Stimulated activated naive B cell treated with anti-CD40 and anti-IgM and Interleukin-4, amounts not matched to agents 10 μg/mL and 1 μg/mL and 100 μg/mL, for 72 hours (primary cell): ENCODE measurements at regions not wholly inside any gene's neighbourhood (a gene's known extent, or its start where the extent isn't known, plus 50 kb on each side); places are given as distances from the start of the nearest gene placed in this dataset.
"Not testable (repeated sequence)": the region's sequence is repeated elsewhere in the genome, so short reads cannot be mapped to it uniquely, and the experiment has no call there.

ENCODE experiments used
- ATAC-seq, 2 donors: fragments of 150-1000 bp; cut with Tn5 transposase; replicated peaks; 2 replicates each; pipeline ENCODE4 v1.10.0; 2021; ENCODE audit warnings: moderate library complexity in 1 of 2
- DNase-seq: peaks from one replicate; pipeline ENCODE4 v3.0.0; 2021
- H3K27ac Mint-ChIP-seq: one replicate; pipeline ENCODE4 v1.8.0; 2022; ENCODE audit warnings: mild to moderate bottlenecking, mixed read lengths
- H3K27me3 Mint-ChIP-seq, 2 donors: one replicate each; pipeline ENCODE4 v1.8.0; 2022; ENCODE audit warnings: mixed read lengths in 2 of 2
- H3K36me3 Mint-ChIP-seq, 2 donors: one replicate each; pipeline ENCODE4 v1.8.0; 2022; ENCODE audit warnings: mixed read lengths in 2 of 2, mild to moderate bottlenecking in 1 of 2
- H3K4me1 Mint-ChIP-seq, 2 donors: one replicate each; pipeline ENCODE4 v1.8.0; 2022; ENCODE audit warnings: mixed read lengths in 2 of 2, mild to moderate bottlenecking in 1 of 2
- H3K4me3 Mint-ChIP-seq, 2 donors: one replicate each; pipeline ENCODE4 v1.8.0; 2022; ENCODE audit warnings: mild to moderate bottlenecking in 2 of 2, mixed read lengths in 2 of 2, moderate library complexity in 1 of 2
- H3K9me3 Mint-ChIP-seq, 2 donors: one replicate each; pipeline ENCODE4 v1.8.0; 2022; ENCODE audit warnings: mixed read lengths in 2 of 2, mild to moderate bottlenecking in 1 of 2

DNA sequence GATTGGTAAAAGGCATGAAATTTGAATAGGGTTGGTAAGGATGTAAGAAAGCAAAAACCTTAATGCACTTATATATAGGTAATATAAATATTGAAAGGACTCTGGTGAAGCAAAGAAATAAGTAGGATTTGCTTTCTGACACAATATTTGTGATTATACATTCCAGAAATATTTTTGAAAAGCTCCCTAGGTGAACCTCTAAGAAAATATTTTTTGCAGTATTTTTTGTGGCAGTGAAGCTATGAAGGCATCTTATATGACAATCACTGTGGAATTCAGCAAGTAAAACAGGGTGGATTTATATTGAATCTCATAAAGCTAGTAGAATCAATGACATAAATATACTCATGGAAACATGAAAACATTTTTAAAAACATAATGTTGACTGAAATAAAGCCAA is 119.6 kb upstream of the EPHA3 start:
- Mint-ChIP-seq H3K4me3 (no peak overlapping the region), H3K27ac (no peak overlapping the region), H3K27me3 (no peaks in the 10 kb centered on the region), H3K36me3 (no peaks in the 10 kb centered on the region), H3K4me1 (no peaks in the 10 kb centered on the region), H3K9me3 (no peaks in the 10 kb centered on the region)
- ATAC-seq: no peak
- DNase-seq: no peak

DNA sequence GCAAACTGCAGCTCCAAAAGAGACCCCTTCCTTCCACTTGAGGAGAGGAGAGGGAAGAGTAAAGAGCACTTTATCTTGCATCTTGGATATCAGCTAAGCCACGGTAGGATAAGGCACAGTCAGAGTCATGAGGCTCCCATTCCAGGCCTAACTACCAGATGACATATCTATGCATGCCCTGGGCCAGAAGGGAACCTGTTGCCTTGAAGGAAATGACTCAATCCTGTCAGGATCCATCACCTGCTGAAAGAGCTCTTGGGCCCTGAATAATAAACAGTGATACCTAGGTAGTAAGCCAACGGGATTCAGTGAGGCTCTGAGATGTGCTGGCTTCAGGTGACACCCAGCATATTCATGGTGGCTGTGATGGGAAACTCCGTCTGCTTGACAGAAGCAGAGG is 118.5 kb upstream of the EPHA3 start:
- DNase-seq (no peak), ATAC-seq (no peak)
- Mint-ChIP-seq H3K9me3 (no peaks in the 10 kb centered on the region), H3K27me3 (no peaks in the 10 kb centered on the region), H3K4me3 (no peak overlapping the region), H3K4me1 (no peaks in the 10 kb centered on the region), H3K36me3 (no peaks in the 10 kb centered on the region), H3K27ac (no peak overlapping the region)

DNA sequence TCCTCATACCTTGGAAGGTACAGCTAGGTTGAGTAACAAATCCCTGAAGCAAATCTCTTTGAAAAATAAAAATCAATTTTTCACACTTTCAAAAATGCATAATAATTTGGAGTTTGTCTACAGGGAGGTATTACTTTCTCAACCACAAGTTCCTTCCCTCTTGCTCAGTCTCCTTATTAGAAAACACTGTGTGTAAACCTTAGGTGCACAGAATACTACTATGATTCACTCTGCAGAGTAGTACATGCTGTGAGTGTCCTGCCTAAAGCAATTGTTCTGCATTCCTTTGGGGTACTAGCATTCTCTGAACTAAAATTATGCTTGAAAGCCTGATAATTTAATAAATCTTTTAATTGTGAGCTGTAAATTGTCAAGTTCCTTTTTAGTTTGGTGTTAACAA is 115.9 kb upstream of the EPHA3 start:
- no peak overlapping the region for H3K4me3 Mint-ChIP-seq
- no peaks in the 10 kb centered on the region for H3K27me3 Mint-ChIP-seq
- H3K27ac Mint-ChIP-seq: no peak overlapping the region
- DNase-seq: no peak
- H3K4me1 Mint-ChIP-seq: no peaks in the 10 kb centered on the region
- H3K9me3 Mint-ChIP-seq: no peaks in the 10 kb centered on the region
- no peak for ATAC-seq
- H3K36me3 Mint-ChIP-seq: no peaks in the 10 kb centered on the region

DNA sequence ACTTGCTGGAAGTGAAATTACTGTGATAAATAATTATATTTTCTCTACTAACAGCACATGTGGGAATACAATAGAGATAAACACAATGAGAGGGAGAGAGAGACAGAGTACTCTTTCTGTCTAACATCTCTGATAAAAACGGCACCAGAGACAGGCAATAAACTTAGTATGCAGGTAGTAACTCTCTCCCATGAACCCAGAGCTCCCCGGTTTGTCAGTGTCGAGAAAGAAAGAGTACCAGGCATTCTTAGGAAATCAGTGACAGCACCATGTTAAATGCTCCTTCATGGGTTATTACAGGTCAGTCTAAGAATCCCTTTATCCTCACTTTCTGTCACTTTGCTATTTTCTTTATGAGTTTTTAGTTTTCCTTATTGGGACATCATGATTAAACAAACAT is 110.7 kb upstream of the EPHA3 start:
- DNase-seq: no peak
- H3K27ac Mint-ChIP-seq: no peak overlapping the region

DNA sequence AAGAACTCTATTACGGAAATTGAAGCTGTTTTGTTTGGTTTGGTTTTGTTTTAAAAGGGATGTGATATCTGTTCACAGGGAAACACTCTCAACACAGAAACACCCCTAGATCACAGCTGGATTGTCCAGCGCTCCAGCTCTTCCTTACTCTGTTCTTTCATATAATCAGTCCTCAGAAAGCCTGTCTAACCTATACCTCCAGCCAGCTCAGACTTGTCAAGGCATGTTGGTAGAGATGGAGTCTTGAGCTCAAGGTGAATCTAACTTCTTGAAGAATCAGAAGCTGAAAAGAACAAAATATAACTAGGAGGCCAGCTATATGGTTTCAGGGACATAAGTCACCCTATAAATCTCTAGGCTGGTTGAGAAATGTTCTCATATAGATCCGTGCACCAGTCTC is 110.2 kb upstream of the EPHA3 start:
- no peaks in the 10 kb centered on the region for H3K36me3 Mint-ChIP-seq
- no peaks in the 10 kb centered on the region for H3K4me1 Mint-ChIP-seq
- H3K27ac Mint-ChIP-seq: no peak overlapping the region
- no peaks in the 10 kb centered on the region for H3K27me3 Mint-ChIP-seq
- DNase-seq (no peak), ATAC-seq (no peak)
- no peak overlapping the region for H3K4me3 Mint-ChIP-seq
- H3K9me3 Mint-ChIP-seq: no peaks in the 10 kb centered on the region

More for the DNA sequence above, 110.7 kb upstream of the EPHA3 start:
- no peak overlapping the region for H3K4me3 Mint-ChIP-seq
- no peaks in the 10 kb centered on the region for H3K27me3 Mint-ChIP-seq
- H3K4me1 Mint-ChIP-seq: no peaks in the 10 kb centered on the region
- no peaks in the 10 kb centered on the region for H3K9me3 Mint-ChIP-seq
- H3K36me3 Mint-ChIP-seq: no peaks in the 10 kb centered on the region
- no peak for ATAC-seq

DNA sequence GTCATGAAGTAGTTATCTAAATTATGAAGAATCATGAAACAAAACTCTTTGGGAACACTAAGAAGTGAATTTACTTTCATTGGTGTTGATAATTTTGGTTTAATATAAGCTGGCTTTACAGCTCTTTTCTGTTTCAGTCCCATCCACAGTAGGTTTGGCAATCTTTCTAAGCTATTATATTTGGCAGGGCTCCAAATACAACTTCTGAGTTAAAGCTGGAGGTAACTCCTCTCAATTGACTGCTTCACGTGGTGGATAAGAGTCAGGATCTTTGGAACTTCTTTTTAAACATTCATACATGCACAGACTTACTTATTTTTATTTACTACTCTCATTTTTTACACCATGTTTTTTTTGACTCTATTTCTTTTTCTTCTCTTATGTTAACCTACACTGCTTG is 106.5 kb upstream of the EPHA3 start:
- DNase-seq (no peak), ATAC-seq (no peak)
- Mint-ChIP-seq H3K4me1 (no peaks in the 10 kb centered on the region), H3K4me3 (no peak overlapping the region), H3K27ac (no peak overlapping the region), H3K27me3 (no peaks in the 10 kb centered on the region), H3K9me3 (no peaks in the 10 kb centered on the region), H3K36me3 (no peaks in the 10 kb centered on the region)

DNA sequence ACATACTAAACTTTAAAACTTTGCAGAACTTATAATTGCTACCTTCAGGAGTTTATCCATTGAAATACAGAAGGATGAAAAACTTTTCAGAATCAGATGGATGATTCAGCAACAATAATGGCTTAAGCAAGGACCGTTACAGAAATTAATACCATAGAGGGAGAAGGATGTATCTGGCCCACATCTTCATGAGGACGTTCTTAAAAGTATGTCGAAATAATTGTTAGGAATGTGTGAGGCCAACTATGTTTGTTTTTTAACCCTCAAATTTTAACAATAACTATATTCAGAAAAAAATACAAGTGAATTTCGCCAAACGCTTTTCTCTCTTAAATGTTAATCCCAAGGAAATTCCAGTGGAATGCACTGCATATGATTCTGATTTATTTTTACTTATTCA is 105.2 kb upstream of the EPHA3 start:
- no peaks in the 10 kb centered on the region for H3K4me1 Mint-ChIP-seq
- no peak overlapping the region for H3K27ac Mint-ChIP-seq
- no peak overlapping the region for H3K4me3 Mint-ChIP-seq
- ATAC-seq: no peak
- DNase-seq: no peak
- H3K9me3 Mint-ChIP-seq: no peaks in the 10 kb centered on the region
- no peaks in the 10 kb centered on the region for H3K36me3 Mint-ChIP-seq
- no peaks in the 10 kb centered on the region for H3K27me3 Mint-ChIP-seq

DNA sequence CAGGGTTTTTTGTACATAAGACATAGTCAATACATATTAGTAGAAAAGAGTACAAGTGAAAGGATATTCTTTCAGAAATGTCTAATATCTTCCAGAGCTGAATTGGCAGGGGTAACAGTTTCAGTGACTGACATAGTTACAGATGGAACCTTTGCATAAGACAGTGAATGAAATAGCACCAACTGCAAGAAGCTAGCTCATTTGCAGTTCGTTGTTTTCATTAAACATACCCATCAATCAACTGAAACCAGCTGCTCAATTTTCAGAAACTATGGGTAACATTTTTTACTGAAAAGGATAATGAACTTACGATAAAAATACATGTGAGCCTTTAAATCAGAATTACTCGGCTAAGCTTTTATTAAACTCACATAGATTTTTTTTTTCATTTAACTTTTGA is 93.9 kb upstream of the EPHA3 start:
- Mint-ChIP-seq H3K4me1 (no peaks in the 10 kb centered on the region), H3K4me3 (no peak overlapping the region), H3K9me3 (no peaks in the 10 kb centered on the region), H3K36me3 (no peaks in the 10 kb centered on the region), H3K27ac (no peak overlapping the region), H3K27me3 (no peaks in the 10 kb centered on the region)
- no peak for ATAC-seq
- DNase-seq: no peak

DNA sequence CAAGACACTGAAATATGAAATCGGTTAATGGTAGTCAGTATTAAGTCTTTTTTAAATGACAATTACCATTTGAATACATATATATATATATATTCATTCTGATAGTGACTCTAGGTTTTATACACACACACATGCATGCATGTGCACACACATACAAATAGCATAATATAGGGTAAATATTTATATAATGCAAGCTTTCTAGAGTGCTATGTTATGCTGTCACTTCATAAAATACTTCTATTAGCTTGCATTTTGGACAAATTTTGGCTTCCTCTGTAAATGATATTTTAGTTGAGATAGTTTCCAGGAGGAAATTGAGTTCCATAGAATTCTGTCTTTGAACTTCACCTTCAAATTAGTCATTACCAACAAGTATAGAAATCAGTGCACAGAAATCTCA is 89.9 kb upstream of the EPHA3 start:
- ATAC-seq (no peak), DNase-seq (no peak)
- Mint-ChIP-seq H3K9me3 (no peaks in the 10 kb centered on the region), H3K27me3 (no peaks in the 10 kb centered on the region), H3K36me3 (no peaks in the 10 kb centered on the region), H3K4me1 (no peaks in the 10 kb centered on the region), H3K4me3 (no peak overlapping the region), H3K27ac (no peak overlapping the region)

DNA sequence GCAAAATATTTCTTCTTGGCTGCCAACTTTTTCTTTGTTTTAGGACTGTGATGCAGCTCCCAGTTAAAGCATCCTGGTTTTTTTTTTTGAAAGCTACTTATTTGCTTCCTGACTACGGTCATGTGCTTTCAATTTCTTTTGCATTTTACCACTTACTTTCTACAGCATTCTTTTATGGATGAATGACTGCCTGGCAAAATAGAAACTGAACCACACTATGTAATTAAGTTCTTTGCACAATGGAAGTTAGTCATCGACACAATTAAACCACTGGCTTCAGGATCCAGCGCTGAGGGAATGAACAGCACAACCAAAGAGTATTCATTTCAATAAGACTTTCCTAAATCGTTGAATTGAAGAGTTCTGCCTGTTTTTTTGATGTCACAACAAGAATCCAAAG is 82.2 kb upstream of the EPHA3 start:
- Mint-ChIP-seq H3K36me3 (no peaks in the 10 kb centered on the region), H3K9me3 (no peaks in the 10 kb centered on the region), H3K27ac (no peak overlapping the region), H3K4me1 (no peaks in the 10 kb centered on the region), H3K4me3 (no peak overlapping the region), H3K27me3 (no peaks in the 10 kb centered on the region)
- no peak for DNase-seq
- ATAC-seq: no peak

DNA sequence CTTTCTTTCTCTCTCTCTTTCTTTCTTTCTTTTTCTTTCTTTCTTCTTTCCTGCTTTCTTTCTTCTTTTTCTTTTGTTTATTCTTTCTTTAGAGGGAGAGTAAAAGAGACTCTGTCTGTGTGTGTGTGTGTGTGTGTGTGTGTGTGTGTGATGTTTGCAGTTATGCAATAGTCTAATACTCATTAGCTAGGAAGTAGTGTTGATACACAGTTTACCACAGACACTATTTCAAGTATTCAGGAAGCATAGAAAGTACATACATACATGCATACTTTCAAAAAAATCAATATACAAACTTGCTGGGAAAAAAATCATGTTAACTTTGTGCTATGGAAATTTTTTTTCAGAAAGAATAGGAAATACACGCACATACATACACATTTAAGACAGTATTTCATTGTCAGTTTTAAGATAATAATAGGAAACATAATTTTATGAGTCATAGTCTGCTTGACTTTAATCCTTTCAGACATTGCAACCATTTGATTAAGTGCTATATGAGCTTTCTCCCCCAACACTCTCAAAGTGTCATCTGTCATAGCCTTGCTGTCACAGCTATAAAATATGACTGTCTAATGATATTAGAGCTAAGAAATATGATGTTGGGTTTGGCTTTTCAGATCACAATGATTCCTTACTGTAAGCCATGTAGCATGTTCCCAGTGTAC is 74.9 kb upstream of the EPHA3 start:
- Mint-ChIP-seq H3K36me3 (no peaks in the 10 kb centered on the region), H3K9me3 (peaks cover 0 to 4% of the 10 kb centered on the region in 2 donors), H3K4me3 (no peak overlapping the region), H3K27ac (no peak overlapping the region), H3K27me3 (no peaks in the 10 kb centered on the region), H3K4me1 (no peaks in the 10 kb centered on the region)
- DNase-seq (no peak), ATAC-seq (no peak)

DNA sequence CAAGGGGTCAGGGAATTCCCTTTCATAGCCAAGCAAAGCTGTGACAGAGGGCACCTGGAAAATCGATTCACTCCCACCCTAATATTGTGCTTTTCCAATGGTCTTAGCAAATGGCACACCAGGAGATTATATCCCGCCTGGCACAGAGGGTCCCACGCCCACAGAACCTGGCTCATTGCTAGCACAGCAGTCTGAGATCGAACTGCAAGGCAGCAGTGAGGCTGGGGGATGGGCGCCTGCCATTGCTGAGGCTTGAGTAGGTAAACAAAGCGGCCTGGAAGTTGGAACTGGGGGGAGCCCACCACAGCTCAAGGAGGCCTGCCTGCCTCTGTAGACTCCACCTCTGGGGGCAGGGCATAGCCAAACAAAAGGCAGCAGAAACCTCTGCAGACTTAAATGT is 72.7 kb upstream of the EPHA3 start:
- not testable (repeated sequence) for H3K27me3 Mint-ChIP-seq

DNA sequence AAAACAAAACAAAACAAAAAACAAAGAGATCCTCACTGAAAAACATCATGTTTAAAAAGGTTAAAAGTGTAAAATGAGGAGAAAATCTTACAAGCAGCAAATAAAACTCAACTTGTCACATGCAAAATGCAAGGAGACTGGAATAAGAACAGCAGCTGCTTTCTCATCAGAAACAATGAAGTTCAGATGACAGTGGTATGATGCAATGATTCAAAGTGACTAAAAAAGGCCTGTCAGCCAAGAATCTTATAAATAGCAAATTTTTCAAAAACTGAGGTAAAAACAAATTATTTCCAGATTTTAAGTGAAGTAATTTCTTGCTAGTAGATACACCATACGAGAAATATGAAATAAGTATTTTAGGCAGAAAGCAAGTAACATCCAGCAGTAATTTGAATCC is 68.6 kb upstream of the EPHA3 start:
- H3K27me3 Mint-ChIP-seq: no peaks in the 10 kb centered on the region
- H3K36me3 Mint-ChIP-seq: no peaks in the 10 kb centered on the region
- no peaks in the 10 kb centered on the region for H3K4me1 Mint-ChIP-seq
- DNase-seq (no peak), ATAC-seq (no peak)
- H3K27ac Mint-ChIP-seq: no peak overlapping the region
- peaks cover 0 to 4% of the 10 kb centered on the region in 2 donors for H3K9me3 Mint-ChIP-seq
- H3K4me3 Mint-ChIP-seq: no peak overlapping the region

More for the DNA sequence above, 72.7 kb upstream of the EPHA3 start:
- not testable (repeated sequence) for ATAC-seq, H3K4me1 Mint-ChIP-seq, DNase-seq, H3K27ac Mint-ChIP-seq, H3K4me3 Mint-ChIP-seq, H3K9me3 Mint-ChIP-seq, H3K36me3 Mint-ChIP-seq

DNA sequence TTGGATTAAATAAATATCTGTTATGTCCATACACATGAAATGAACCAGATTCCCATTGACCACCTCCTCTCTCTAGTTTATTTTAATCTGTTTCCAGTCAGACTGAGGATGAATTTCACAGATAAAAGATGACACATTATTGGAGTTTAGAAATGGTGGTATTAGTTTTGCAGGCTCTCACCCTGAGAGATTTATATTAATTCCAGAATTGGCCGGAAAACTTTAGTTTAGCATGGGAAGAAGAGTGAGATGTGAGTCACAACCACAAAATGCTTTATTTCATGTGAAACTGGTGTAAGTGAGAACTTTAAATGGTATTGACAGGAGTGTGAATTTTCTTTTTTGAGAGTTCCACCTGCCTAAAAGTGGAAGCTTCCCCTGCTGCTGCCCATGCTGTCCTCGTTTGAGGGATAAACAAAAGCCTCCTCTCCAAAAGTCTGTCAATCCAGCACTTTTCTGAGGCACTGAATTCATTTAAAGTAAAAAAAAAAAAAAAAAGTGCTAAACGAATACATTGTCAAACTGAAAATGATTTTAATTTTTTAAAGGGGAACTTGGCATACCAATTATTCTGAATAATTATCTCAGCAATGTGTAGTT is 65.1 kb upstream of the EPHA3 start:
- DNase-seq: no peak
- no peaks in the 10 kb centered on the region for H3K4me1 Mint-ChIP-seq

DNA sequence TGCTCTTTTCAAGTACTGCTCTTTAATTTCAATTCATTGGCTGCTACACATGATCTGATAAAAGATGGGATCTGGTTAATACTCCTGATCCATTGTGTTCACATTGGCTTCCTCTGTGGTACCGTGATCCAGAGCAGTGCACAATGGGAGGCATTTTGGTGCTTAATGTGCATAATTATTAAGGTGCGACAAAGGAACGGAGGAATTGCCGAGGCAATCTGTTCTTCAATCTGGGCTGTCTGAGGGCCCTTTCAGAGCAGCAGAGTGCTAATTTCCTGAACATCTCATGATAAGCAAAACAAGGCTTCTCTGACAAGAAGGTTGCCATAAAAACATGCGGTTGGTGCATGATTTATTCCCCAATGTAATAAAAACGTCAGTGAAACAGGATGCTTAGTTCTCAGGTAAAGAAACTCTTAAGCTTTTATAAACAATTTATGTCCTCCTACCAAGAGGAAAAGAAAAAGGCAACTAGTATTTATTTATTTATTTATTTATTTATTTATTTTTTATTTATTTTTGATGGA is 64.0 kb upstream of the EPHA3 start:
- no peak for ATAC-seq
- H3K27ac Mint-ChIP-seq: no peak overlapping the region
- DNase-seq: no peak
- H3K27me3 Mint-ChIP-seq: no peaks in the 10 kb centered on the region
- no peaks in the 10 kb centered on the region for H3K4me1 Mint-ChIP-seq
- no peaks in the 10 kb centered on the region for H3K9me3 Mint-ChIP-seq
- no peaks in the 10 kb centered on the region for H3K36me3 Mint-ChIP-seq
- no peak overlapping the region for H3K4me3 Mint-ChIP-seq

More for the DNA sequence above, 65.1 kb upstream of the EPHA3 start:
- H3K9me3 Mint-ChIP-seq: no peaks in the 10 kb centered on the region
- no peaks in the 10 kb centered on the region for H3K36me3 Mint-ChIP-seq
- no peak overlapping the region for H3K4me3 Mint-ChIP-seq
- ATAC-seq: no peak
- H3K27me3 Mint-ChIP-seq: no peaks in the 10 kb centered on the region
- H3K27ac Mint-ChIP-seq: no peak overlapping the region
